GM23338 (cell line): ENCODE measurements at regions not wholly inside any gene's neighbourhood (a gene's known extent, or its start where the extent isn't known, plus 50 kb on each side); places are given as distances from the start of the nearest gene placed in this dataset.

ENCODE experiments used
- ATAC-seq: fragments of 200-7000 bp; cut with Tn5 transposase; 3 replicates; pipeline ENCODE4 v1.9.1; 2020
- DNase-seq: peaks from one replicate; pipeline ENCODE4 v3.0.0-alpha.2; 2015; ENCODE audit warnings: low spot score
- H2AFZ ChIP-seq: fragments of 200-600 bp; sonication (generic); 2 replicates; pipeline ENCODE4 v1.8.0; 2016; ENCODE audit warnings: antibody characterized with exemption, mild to moderate bottlenecking, moderate library complexity
- H3F3A ChIP-seq: fragments of 200-600 bp; sonication (generic); replicated peaks from 2 replicates; pipeline ENCODE4 v1.8.0; 2017; ENCODE audit warnings: antibody characterized with exemption, mixed run types, low read depth
- H3K27ac ChIP-seq: fragments of 200-600 bp; sonication (generic); 2 replicates; pipeline ENCODE4 v1.6.1; 2016; ENCODE audit warnings: low read depth
- H3K27me3 ChIP-seq: fragments of 200-600 bp; sonication (generic); 2 replicates; pipeline ENCODE4 v1.8.0; 2016; ENCODE audit warnings: mild to moderate bottlenecking, mixed run types, moderate library complexity; ENCODE audit not compliant: insufficient read depth
- H3K36me3 ChIP-seq: fragments of 200-600 bp; sonication (generic); 2 replicates; pipeline ENCODE4 v1.8.0; 2016; ENCODE audit warnings: mild to moderate bottlenecking; ENCODE audit not compliant: insufficient read depth
- H3K4me1 ChIP-seq: fragments of 200-600 bp; sonication (generic); 2 replicates; pipeline ENCODE4 v1.8.0; 2016; ENCODE audit warnings: mild to moderate bottlenecking, moderate library complexity; ENCODE audit not compliant: insufficient read depth
- H3K4me2 ChIP-seq: fragments of 200-600 bp; sonication (generic); 2 replicates; pipeline ENCODE4 v1.7.1; 2017; ENCODE audit warnings: mixed run types
- H3K4me3 ChIP-seq: fragments of 200-600 bp; sonication (generic); 2 replicates; pipeline ENCODE4 v1.6.1; 2016; ENCODE audit warnings: mixed run types
- H3K79me2 ChIP-seq: fragments of 200-600 bp; sonication (generic); replicated peaks from 2 replicates; pipeline ENCODE4 v1.8.0; 2017; ENCODE audit warnings: mild to moderate bottlenecking; ENCODE audit not compliant: insufficient read depth
- H3K9me2 ChIP-seq: fragments of 200-600 bp; sonication (generic); 2 replicates; pipeline ENCODE4 v1.8.0; 2017; ENCODE audit not compliant: insufficient read depth
- H4K20me1 ChIP-seq: fragments of 200-600 bp; sonication (generic); replicated peaks from 2 replicates; pipeline ENCODE4 v1.8.0; 2017; ENCODE audit warnings: mild to moderate bottlenecking; ENCODE audit not compliant: insufficient read depth
- H3K27ac Mint-ChIP-seq: 2 replicates; pipeline ENCODE4 v1.8.0; 2020; ENCODE audit warnings: inconsistent platforms, mild to moderate bottlenecking, moderate library complexity, mixed read lengths
- H3K27me3 Mint-ChIP-seq: 3 replicates; pipeline ENCODE4 v1.8.0; 2022; ENCODE audit warnings: low read depth, mild to moderate bottlenecking, moderate library complexity, mixed read lengths, inconsistent platforms; ENCODE audit not compliant: insufficient read depth, poor library complexity
- H3K36me3 Mint-ChIP-seq: 3 replicates; pipeline ENCODE4 v1.8.0; 2021; ENCODE audit warnings: low read depth, mild to moderate bottlenecking, inconsistent platforms, moderate library complexity, mixed read lengths
- H3K4me1 Mint-ChIP-seq: 3 replicates; pipeline ENCODE4 v1.8.0; 2020; ENCODE audit warnings: mild to moderate bottlenecking, inconsistent platforms, mixed read lengths
- H3K4me3 Mint-ChIP-seq: 3 replicates; pipeline ENCODE4 v1.8.0; 2021; ENCODE audit warnings: moderate library complexity, mild to moderate bottlenecking, inconsistent platforms, mixed read lengths
- H3K9me3 Mint-ChIP-seq: 3 replicates; pipeline ENCODE4 v1.8.0; 2020; ENCODE audit warnings: moderate library complexity, mild to moderate bottlenecking, inconsistent platforms, mixed read lengths
- CREB1 ChIP-seq: fragments of 250-450 bp; sonication (Bioruptor Pico); IDR thresholded peaks from 2 replicates; pipeline ENCODE4 v1.5.0; 2020; ENCODE audit warnings: low read depth, mild to moderate bottlenecking, moderate library complexity
- EZH2 ChIP-seq: fragments of 200-600 bp; sonication (generic); IDR thresholded peaks from one replicate; pipeline ENCODE4 v1.8.0; 2017; ENCODE audit warnings: antibody characterized with exemption, mild to moderate bottlenecking, low read depth; ENCODE audit not compliant: unreplicated experiment
- EZH2phosphoT487 ChIP-seq: fragments of 200-600 bp; sonication (generic); IDR thresholded peaks from one replicate; pipeline ENCODE4 v1.8.1; 2018; ENCODE audit warnings: antibody characterized with exemption; ENCODE audit not compliant: unreplicated experiment
- JUNB ChIP-seq: IDR thresholded peaks from one replicate; pipeline ENCODE4 v1.6.1; 2016; ENCODE audit warnings: antibody characterized with exemption; ENCODE audit not compliant: unreplicated experiment
- NANOG ChIP-seq: IDR thresholded peaks from 2 replicates; pipeline ENCODE4 v1.6.1; 2016; ENCODE audit warnings: antibody characterized with exemption, borderline replicate concordance
- POLR2AphosphoS5 ChIP-seq: IDR thresholded peaks from 2 replicates; pipeline ENCODE4 v1.6.1; 2016; ENCODE audit warnings: antibody characterized with exemption, low read depth
- STAT1 ChIP-seq: IDR thresholded peaks from one replicate; pipeline ENCODE4 v1.6.1; 2016; ENCODE audit warnings: antibody characterized with exemption; ENCODE audit not compliant: unreplicated experiment
- ZNF114 ChIP-seq: fragments of 250-450 bp; sonication (Bioruptor Pico); IDR thresholded peaks from 2 replicates; pipeline ENCODE4 v1.5.0; 2020; ENCODE audit warnings: mild to moderate bottlenecking, moderate library complexity
- ZNF331 ChIP-seq: fragments of 250-450 bp; sonication (Bioruptor Pico); IDR thresholded peaks from 2 replicates; pipeline ENCODE4 v1.5.0; 2020; ENCODE audit warnings: low read depth, mild to moderate bottlenecking, moderate library complexity
- TF ChIP-seq, protein P1 (sequence below): fragments of 250-450 bp; sonication (Bioruptor Pico); IDR thresholded peaks from 2 replicates; pipeline ENCODE4 v1.5.0; 2020; ENCODE audit warnings: mild to moderate bottlenecking, moderate library complexity
- TF ChIP-seq, protein P2 (sequence below): IDR thresholded peaks from one replicate; pipeline ENCODE4 v1.6.1; 2018; ENCODE audit warnings: antibody characterized with exemption; ENCODE audit not compliant: unreplicated experiment
- TF ChIP-seq, protein P3 (sequence below): IDR thresholded peaks from 2 replicates; pipeline ENCODE4 v1.6.1; 2016; ENCODE audit warnings: antibody characterized with exemption
- TF ChIP-seq, protein P4 (sequence below), 2 experiments: fragments of 200-600 bp in 1 of 2; sonication (generic) in 1 of 2; conservative IDR thresholded peaks; 2 replicates each; pipeline versions ENCODE4 v1.5.1 to v1.6.1; 2016 to 2017; ENCODE audit warnings: antibody characterized with exemption in 2 of 2, low read depth in 2 of 2, mild to moderate bottlenecking in 2 of 2, moderate library complexity in 1 of 2

DNA sequence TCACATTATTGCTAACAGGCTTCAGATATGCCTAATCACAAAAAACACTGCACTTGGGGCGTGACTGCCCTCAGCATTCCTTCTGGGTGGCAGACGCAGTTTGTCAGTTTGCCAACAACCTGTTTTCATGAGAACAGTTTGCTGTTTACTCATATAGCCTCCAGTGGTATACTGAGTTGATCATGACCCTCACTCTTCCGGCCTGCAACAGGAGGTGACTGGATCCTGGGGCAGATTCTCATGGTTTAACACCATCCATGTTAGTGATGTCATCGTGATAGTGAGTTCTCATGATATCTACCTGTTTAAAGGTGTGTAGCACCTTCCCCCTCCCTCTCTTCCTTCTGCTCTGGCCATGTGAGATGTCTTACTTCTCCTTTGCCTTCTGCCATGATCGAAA lies 555.2 kb downstream of the PLPP3 start:
- Mint-ChIP-seq H3K27me3 (no peaks in the 10 kb centered on the region), H3K4me1 (no peaks in the 10 kb centered on the region), H3K9me3 (peaks cover 7% of the 10 kb centered on the region; the same call in 1 of the 3 replicates), H3K27ac (no peak overlapping the region), H3K4me3 (no peak overlapping the region), H3K36me3 (no peaks in the 10 kb centered on the region)
- Histone ChIP-seq H2AFZ (no peak overlapping the region; the same call in 1 of the 2 replicates), H3K27ac (no peak overlapping the region), H3F3A (no peaks in the 10 kb centered on the region), H3K79me2 (no peaks in the 10 kb centered on the region), H3K27me3 (no peaks in the 10 kb centered on the region), H3K36me3 (no peaks in the 10 kb centered on the region), H3K4me1 (no peaks in the 10 kb centered on the region), H4K20me1 (no peaks in the 10 kb centered on the region), H3K4me3 (no peak overlapping the region), H3K4me2 (no peak overlapping the region), H3K9me2 (0 out of 2 replicates have a peak, but pooled peaks cover 10% of the 10 kb centered on the region)
- DNase-seq (no peak), ATAC-seq (no peak)
- no peak for TF ChIP-seq CREB1 (CRISPR knock-in tag)
- TF ChIP-seq, protein P1, sequence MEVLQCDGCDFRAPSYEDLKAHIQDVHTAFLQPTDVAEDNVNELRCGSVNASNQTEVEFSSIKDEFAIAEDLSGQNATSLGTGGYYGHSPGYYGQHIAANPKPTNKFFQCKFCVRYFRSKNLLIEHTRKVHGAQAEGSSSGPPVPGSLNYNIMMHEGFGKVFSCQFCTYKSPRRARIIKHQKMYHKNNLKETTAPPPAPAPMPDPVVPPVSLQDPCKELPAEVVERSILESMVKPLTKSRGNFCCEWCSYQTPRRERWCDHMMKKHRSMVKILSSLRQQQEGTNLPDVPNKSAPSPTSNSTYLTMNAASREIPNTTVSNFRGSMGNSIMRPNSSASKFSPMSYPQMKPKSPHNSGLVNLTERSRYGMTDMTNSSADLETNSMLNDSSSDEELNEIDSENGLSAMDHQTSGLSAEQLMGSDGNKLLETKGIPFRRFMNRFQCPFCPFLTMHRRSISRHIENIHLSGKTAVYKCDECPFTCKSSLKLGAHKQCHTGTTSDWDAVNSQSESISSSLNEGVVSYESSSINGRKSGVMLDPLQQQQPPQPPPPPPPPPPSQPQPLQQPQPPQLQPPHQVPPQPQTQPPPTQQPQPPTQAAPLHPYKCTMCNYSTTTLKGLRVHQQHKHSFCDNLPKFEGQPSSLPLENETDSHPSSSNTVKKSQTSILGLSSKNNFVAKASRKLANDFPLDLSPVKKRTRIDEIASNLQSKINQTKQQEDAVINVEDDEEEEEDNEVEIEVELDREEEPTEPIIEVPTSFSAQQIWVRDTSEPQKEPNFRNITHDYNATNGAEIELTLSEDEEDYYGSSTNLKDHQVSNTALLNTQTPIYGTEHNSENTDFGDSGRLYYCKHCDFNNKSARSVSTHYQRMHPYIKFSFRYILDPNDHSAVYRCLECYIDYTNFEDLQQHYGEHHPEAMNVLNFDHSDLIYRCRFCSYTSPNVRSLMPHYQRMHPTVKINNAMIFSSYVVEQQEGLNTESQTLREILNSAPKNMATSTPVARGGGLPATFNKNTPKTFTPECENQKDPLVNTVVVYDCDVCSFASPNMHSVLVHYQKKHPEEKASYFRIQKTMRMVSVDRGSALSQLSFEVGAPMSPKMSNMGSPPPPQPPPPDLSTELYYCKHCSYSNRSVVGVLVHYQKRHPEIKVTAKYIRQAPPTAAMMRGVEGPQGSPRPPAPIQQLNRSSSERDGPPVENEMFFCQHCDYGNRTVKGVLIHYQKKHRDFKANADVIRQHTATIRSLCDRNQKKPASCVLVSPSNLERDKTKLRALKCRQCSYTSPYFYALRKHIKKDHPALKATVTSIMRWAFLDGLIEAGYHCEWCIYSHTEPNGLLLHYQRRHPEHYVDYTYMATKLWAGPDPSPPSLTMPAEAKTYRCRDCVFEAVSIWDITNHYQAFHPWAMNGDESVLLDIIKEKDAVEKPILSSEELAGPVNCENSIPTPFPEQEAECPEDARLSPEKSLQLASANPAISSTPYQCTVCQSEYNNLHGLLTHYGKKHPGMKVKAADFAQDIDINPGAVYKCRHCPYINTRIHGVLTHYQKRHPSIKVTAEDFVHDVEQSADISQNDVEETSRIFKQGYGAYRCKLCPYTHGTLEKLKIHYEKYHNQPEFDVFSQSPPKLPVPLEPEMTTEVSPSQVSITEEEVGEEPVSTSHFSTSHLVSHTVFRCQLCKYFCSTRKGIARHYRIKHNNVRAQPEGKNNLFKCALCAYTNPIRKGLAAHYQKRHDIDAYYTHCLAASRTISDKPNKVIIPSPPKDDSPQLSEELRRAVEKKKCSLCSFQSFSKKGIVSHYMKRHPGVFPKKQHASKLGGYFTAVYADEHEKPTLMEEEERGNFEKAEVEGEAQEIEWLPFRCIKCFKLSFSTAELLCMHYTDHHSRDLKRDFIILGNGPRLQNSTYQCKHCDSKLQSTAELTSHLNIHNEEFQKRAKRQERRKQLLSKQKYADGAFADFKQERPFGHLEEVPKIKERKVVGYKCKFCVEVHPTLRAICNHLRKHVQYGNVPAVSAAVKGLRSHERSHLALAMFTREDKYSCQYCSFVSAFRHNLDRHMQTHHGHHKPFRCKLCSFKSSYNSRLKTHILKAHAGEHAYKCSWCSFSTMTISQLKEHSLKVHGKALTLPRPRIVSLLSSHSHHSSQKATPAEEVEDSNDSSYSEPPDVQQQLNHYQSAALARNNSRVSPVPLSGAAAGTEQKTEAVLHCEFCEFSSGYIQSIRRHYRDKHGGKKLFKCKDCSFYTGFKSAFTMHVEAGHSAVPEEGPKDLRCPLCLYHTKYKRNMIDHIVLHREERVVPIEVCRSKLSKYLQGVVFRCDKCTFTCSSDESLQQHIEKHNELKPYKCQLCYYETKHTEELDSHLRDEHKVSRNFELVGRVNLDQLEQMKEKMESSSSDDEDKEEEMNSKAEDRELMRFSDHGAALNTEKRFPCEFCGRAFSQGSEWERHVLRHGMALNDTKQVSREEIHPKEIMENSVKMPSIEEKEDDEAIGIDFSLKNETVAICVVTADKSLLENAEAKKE (CRISPR knock-in tag): no peak
- TF ChIP-seq STAT1: no peak
- TF ChIP-seq EZH2phosphoT487: no peak
- TF ChIP-seq EZH2: no peak
- TF ChIP-seq, protein P2, sequence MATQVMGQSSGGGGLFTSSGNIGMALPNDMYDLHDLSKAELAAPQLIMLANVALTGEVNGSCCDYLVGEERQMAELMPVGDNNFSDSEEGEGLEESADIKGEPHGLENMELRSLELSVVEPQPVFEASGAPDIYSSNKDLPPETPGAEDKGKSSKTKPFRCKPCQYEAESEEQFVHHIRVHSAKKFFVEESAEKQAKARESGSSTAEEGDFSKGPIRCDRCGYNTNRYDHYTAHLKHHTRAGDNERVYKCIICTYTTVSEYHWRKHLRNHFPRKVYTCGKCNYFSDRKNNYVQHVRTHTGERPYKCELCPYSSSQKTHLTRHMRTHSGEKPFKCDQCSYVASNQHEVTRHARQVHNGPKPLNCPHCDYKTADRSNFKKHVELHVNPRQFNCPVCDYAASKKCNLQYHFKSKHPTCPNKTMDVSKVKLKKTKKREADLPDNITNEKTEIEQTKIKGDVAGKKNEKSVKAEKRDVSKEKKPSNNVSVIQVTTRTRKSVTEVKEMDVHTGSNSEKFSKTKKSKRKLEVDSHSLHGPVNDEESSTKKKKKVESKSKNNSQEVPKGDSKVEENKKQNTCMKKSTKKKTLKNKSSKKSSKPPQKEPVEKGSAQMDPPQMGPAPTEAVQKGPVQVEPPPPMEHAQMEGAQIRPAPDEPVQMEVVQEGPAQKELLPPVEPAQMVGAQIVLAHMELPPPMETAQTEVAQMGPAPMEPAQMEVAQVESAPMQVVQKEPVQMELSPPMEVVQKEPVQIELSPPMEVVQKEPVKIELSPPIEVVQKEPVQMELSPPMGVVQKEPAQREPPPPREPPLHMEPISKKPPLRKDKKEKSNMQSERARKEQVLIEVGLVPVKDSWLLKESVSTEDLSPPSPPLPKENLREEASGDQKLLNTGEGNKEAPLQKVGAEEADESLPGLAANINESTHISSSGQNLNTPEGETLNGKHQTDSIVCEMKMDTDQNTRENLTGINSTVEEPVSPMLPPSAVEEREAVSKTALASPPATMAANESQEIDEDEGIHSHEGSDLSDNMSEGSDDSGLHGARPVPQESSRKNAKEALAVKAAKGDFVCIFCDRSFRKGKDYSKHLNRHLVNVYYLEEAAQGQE: no peak
- TF ChIP-seq NANOG: no peak
- no peak for TF ChIP-seq POLR2AphosphoS5
- no peak for TF ChIP-seq JUNB
- TF ChIP-seq, protein P3, sequence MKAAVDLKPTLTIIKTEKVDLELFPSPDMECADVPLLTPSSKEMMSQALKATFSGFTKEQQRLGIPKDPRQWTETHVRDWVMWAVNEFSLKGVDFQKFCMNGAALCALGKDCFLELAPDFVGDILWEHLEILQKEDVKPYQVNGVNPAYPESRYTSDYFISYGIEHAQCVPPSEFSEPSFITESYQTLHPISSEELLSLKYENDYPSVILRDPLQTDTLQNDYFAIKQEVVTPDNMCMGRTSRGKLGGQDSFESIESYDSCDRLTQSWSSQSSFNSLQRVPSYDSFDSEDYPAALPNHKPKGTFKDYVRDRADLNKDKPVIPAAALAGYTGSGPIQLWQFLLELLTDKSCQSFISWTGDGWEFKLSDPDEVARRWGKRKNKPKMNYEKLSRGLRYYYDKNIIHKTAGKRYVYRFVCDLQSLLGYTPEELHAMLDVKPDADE: no peak
- TF ChIP-seq ZNF114 (CRISPR knock-in tag): no peak
- no peak for TF ChIP-seq ZNF331
- TF ChIP-seq, protein P4, sequence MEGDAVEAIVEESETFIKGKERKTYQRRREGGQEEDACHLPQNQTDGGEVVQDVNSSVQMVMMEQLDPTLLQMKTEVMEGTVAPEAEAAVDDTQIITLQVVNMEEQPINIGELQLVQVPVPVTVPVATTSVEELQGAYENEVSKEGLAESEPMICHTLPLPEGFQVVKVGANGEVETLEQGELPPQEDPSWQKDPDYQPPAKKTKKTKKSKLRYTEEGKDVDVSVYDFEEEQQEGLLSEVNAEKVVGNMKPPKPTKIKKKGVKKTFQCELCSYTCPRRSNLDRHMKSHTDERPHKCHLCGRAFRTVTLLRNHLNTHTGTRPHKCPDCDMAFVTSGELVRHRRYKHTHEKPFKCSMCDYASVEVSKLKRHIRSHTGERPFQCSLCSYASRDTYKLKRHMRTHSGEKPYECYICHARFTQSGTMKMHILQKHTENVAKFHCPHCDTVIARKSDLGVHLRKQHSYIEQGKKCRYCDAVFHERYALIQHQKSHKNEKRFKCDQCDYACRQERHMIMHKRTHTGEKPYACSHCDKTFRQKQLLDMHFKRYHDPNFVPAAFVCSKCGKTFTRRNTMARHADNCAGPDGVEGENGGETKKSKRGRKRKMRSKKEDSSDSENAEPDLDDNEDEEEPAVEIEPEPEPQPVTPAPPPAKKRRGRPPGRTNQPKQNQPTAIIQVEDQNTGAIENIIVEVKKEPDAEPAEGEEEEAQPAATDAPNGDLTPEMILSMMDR (conservative IDR thresholded peaks at IDR 0.05; ENCODE audit: low read depth in 2 of 2): no peak
